GM21390 (cell line): ENCODE measurements at regions not wholly inside any gene's neighbourhood (a gene's known extent, or its start where the extent isn't known, plus 50 kb on each side); places are given as distances from the start of the nearest gene placed in this dataset.
"Not testable (repeated sequence)": the region's sequence is repeated elsewhere in the genome, so short reads cannot be mapped to it uniquely, and the experiment has no call there.

ENCODE experiments used
- ATAC-seq: cut with Tn5 transposase; IDR thresholded peaks from one replicate; pipeline ENCODE4 v1.9.1; 2021; ENCODE audit not compliant: unreplicated experiment

DNA sequence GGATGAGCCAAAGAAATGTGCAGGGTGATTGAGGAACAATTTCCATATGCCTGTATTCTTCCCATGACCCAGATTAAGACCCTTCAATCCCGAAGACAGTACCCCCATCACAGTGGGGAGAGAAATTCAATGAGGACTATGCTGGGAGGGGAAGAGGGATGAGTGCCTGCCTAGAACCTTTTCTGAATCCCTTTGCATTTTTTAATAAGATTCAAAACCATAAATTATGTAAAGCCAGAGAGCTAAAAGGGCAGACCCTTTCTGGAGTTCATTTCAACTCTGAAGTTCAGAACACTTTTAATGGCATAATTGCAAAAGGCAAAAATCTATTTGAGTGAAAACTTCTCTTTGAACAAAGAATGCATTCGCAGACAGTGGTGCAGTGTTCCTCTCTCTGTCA lies 529.5 kb downstream of the NTRK3 start:
- no peak for ATAC-seq

DNA sequence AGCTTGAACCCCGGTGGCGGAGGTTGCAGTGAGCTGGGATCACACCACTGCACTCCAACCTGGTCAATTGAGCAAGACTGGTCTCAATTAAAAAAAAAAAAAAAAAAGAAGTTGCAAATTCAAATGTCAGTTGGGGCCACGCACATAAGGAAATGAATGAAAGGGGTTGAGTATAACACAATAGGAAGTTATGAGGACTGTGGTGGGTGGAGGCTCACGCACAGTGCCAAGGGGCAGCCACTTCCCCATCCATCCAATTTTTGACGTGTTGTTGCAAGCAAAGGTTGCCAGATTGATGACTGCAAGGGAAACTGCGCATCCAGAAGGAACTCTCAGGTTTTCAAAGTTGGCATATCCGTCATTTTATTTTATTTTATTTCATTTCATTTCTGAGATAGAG lies 532.2 kb downstream of the NTRK3 start:
- ATAC-seq = no peak

- no peak for ATAC-seq
Measured at GRCh38 chr15:87722941-87723691, 533.4 kb downstream of the NTRK3 start.

GRCh38 chr15:87720235-87720634 lies 536.3 kb downstream of the NTRK3 start:
- no peak for ATAC-seq

GRCh38 chr15:87716422-87716821 lies 540.1 kb downstream of the NTRK3 start:
- no peak for ATAC-seq

GRCh38 chr15:87715252-87715651 lies 541.3 kb downstream of the NTRK3 start:
- ATAC-seq = no peak

GRCh38 chr15:87713475-87713879 lies 543.1 kb downstream of the NTRK3 start:
- no peak for ATAC-seq

- no peak for ATAC-seq
Measured at GRCh38 chr15:87712211-87712610, 544.3 kb downstream of the NTRK3 start.

GRCh38 chr15:87711026-87711425 lies 545.5 kb downstream of the NTRK3 start:
- no peak for ATAC-seq

DNA sequence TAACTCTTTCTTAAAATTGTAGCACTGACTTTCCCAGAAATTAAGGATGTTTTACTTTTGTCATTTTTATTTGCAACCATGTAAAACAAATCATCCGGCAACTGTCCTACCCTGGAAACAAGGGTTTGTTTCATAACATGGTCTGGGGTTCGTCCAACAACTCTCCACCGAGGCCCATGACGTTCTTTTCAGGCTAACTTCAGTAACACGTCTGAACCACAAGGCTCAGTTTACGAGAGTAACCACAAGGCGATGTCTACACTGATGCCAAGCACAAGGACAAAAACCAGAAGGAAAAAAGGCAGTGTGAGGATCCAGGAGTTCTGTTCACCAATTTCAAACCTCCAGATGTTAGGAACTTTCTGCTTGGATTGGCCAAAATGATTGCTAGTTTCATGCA lies 546.1 kb downstream of the NTRK3 start:
- no peak for ATAC-seq

GRCh38 chr15:87707566-87708130 lies 548.9 kb downstream of the NTRK3 start:
- ATAC-seq = no peak

DNA sequence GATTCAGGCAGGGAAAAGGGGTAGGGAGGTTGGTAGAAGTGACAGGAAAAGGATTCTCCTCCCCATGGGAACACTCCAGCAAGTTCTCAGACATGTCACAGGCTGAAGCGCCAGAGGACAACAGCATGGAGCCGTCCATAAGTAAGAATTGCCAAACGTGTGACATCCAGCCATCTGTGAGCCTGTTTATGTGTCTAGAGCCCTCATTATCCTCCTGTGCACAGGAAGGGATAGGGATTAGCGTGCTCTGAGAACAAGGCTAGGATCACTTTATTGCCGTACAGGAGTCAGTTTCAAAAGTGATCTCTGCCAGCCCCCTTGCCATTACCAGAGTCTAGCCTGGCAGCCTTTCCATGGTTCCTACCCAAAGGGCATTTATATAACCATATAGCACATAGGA lies 549.5 kb downstream of the NTRK3 start:
- no peak for ATAC-seq

- ATAC-seq = no peak
Measured at GRCh38 chr15:87706001-87706400, 550.5 kb downstream of the NTRK3 start.

DNA sequence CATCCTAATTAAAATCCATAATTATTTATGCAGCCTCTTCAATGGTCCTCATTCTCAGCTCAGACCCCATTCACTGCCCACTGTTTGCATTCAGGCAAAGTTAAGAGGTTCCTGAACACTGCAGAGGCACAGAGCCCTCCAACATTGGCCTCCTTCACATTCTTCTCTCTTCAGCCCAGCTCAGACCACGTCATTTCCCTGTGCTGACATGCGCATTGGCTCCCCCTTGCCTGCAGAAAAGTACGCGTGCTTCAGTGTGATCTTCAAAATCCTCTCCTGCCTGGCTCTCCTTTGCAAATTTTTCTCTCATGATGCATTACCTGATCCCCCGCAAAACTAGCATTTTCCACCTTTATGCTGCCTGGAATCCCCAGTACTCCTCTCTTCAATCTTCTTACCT lies 552.3 kb downstream of the NTRK3 start:
- no peak for ATAC-seq

GRCh38 chr15:87703327-87704111 lies 553.0 kb downstream of the NTRK3 start:
- ATAC-seq = no peak

- ATAC-seq = no peak
Measured at GRCh38 chr15:87702270-87702669, 554.3 kb downstream of the NTRK3 start.

DNA sequence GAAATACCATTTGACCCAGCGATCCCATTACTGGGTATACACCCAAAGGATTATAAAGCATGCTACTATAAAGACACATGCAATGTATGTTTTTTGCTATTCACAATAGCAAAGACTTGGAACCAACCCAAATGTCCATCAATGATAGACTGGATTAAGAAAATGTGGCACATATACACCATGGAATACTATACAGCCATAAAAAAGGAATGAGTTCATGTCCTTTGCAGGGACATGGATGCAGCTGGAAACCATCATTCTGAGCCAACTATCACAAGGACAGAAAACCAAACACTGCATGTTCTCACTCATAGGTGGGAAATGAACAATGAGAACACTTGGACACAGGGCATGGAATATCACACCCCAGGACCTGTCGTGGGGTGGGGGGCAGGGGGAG lies 558.1 kb downstream of the NTRK3 start:
- ATAC-seq = not testable (repeated sequence)

- ATAC-seq = no peak
Measured at GRCh38 chr15:87689716-87690115, 566.8 kb downstream of the NTRK3 start.

DNA sequence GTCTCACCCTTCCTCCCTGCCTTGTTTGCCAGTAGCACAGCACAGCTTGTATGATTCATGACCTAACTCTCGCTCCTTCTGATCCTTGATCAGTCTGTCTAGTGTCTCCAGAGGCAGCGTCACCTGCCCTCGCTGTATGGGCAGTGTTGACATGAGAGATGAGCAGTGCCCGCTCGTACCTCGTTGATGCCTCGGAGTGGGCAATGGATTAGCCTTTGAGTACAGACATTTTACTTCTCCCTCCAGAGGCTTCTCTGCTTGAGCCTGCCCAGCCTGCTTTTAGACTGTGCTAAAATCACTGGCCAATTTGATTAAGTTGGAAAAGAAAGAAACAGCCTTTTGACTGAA lies 569.0 kb downstream of the NTRK3 start:
- ATAC-seq = no peak

DNA sequence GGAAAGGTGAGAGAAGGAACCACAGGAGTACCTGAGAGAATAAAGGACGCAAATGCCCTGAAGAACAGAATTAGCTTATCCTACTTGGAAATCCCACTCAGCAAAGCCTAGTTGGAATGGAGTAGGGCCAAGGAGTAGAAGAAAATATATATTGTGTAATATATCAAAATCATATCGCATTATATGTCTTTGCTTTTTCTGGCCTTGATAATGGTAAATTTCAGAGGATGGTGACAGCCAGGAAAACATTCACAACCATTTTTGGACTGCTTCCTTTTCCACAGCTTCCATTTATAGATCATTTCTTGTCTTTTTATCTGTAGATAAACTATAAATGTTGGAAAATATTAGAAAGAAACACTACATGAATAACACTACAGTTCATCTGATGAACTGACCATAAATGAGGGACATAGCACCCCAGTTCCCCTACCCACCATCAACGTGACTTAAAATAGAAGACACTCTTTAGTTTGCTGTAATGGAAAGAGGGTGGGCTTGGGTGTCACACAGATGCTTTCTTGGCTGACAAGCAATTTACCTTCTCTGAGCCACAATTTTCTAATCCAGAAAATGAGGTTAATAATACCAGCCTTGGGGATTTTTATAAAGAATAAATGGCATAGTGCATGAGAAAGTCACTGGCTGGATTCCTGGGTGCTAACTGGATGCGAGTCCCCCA lies 569.6 kb downstream of the NTRK3 start:
- ATAC-seq = no peak

GRCh38 chr15:87686339-87686738 lies 570.2 kb downstream of the NTRK3 start:
- ATAC-seq = no peak

DNA sequence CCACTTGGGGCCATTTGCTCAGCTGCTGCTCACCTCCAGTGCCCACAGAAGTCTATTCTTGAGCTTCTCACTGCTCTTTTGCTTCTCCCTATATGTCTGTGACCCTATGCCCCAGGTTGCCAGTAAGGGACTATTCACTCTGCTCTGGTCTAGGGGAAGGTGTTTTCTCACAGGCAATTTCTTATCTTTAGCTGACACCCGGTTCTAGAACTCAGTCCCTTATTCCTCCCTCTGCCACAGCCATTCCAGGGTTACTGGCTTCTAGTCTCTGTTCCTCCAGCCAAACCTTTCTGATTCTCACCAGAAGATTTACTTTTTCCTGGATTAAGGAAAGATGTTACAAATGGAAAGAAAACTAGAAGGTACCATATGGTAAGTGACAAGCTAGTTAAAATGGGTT lies 574.0 kb downstream of the NTRK3 start:
- ATAC-seq = no peak
